ENCODE measurements at regions not wholly inside any gene's neighbourhood (a gene's known extent, or its start where the extent isn't known, plus 50 kb on each side); places are given as distances from the start of the nearest gene placed in this dataset.
"Not testable (repeated sequence)": the region's sequence is repeated elsewhere in the genome, so short reads cannot be mapped to it uniquely, and the experiment has no call there.

GRCh38 chr5:153939101-153939500 lies 99.6 kb downstream of the FAM114A2 start:
- no peak for TF ChIP-seq CTCF (IDR thresholded peaks at IDR 0.05; ENCODE audit: insufficient read depth, low read depth, low read length)
- H3K4me3 ChIP-seq (ENCODE audit: low read depth, low read length), result no peak overlapping the region
- DNase-seq (ENCODE audit: low read depth), result no peak

- peak; percentile 16 for DNase-seq (ENCODE audit: low read depth)
- TF ChIP-seq CTCF (IDR thresholded peaks at IDR 0.05; ENCODE audit: insufficient read depth, low read depth, low read length), result no peak
Observed at GRCh38 chr5:153938191-153938842, 100.4 kb downstream of the FAM114A2 start.

GRCh38 chr5:153937661-153938060 lies 101.0 kb downstream of the FAM114A2 start:
- no peak for TF ChIP-seq CTCF (IDR thresholded peaks at IDR 0.05; ENCODE audit: insufficient read depth, low read depth, low read length)
- no peak for DNase-seq (ENCODE audit: low read depth)
- no peak overlapping the region for H3K4me3 ChIP-seq (ENCODE audit: low read depth, low read length)

More at GRCh38 chr5:153938191-153938842, 100.4 kb downstream of the FAM114A2 start:
- no peak overlapping the region for H3K4me3 ChIP-seq (ENCODE audit: low read depth, low read length)

- not testable (repeated sequence) for H3K4me3 ChIP-seq (ENCODE audit: low read depth, low read length); DNase-seq (ENCODE audit: low read depth)
Observed at GRCh38 chr5:153935151-153935550, 103.6 kb downstream of the FAM114A2 start.

GRCh38 chr5:153926201-153926600 lies 112.5 kb downstream of the FAM114A2 start:
- TF ChIP-seq CTCF (IDR thresholded peaks at IDR 0.05; ENCODE audit: insufficient read depth, low read depth, low read length), result no peak
- no peak for DNase-seq (ENCODE audit: low read depth)
- no peak overlapping the region for H3K4me3 ChIP-seq (ENCODE audit: low read depth, low read length)

- no peak for TF ChIP-seq CTCF (IDR thresholded peaks at IDR 0.05; ENCODE audit: insufficient read depth, low read depth, low read length)
- DNase-seq (ENCODE audit: low read depth), result no peak
- H3K4me3 ChIP-seq (ENCODE audit: low read depth, low read length), result no peak overlapping the region
Observed at GRCh38 chr5:153919161-153919560, 119.5 kb downstream of the FAM114A2 start.

- TF ChIP-seq CTCF (IDR thresholded peaks at IDR 0.05; ENCODE audit: insufficient read depth, low read depth, low read length), result no peak
- H3K4me3 ChIP-seq (ENCODE audit: low read depth, low read length), result no peak overlapping the region
- DNase-seq (ENCODE audit: low read depth), result no peak
Observed at GRCh38 chr5:153907170-153907775, 131.4 kb downstream of the FAM114A2 start.

All from fibroblast of villous mesenchyme (primary cell).